Liver (tissue), 2 donors: ENCODE measurements at regions not wholly inside any gene's neighbourhood (a gene's known extent, or its start where the extent isn't known, plus 50 kb on each side); places are given as distances from the start of the nearest gene placed in this dataset.

Source experiments
- CTCF ChIP-seq: fragments of 150-350 bp; IDR thresholded peaks from 2 replicates; pipeline ENCODE4 v1.5.1; 2017; ENCODE audit warnings: improper control_type of control experiment, low read depth, low read length; ENCODE audit not compliant: missing input control
- MAX ChIP-seq: IDR thresholded peaks from 2 replicates; pipeline ENCODE4 v1.6.1; 2016; ENCODE audit warnings: antibody characterized with exemption
- YY1 ChIP-seq: IDR thresholded peaks from 2 replicates; pipeline ENCODE4 v1.6.1; 2016; ENCODE audit warnings: antibody characterized with exemption, mild to moderate bottlenecking
- ZBTB33 ChIP-seq: IDR thresholded peaks from 2 replicates; pipeline ENCODE4 v1.6.1; 2016; ENCODE audit warnings: antibody characterized with exemption
- donor health status: healthy.

GRCh38 chr13:18739310-18739709, 442.3 kb downstream of the TUBA3C start:
- TF ChIP-seq MAX (no peak), CTCF (no peak), YY1 (no peak), ZBTB33 (no peak)
